Activated naive CD8-positive, alpha-beta T cell treated with anti-CD3 and anti-CD28 coated beads, Interleukin-2, amount 10 ng/mL, durations not matched to agents 7 days and 5 days (primary cell): ENCODE measurements at regions not wholly inside any gene's neighbourhood (a gene's known extent, or its start where the extent isn't known, plus 50 kb on each side); places are given as distances from the start of the nearest gene placed in this dataset.

ENCODE experiments used
- ATAC-seq: fragments of 150-1000 bp; cut with Tn5 transposase; one replicate; pipeline ENCODE4 v1.10.0; 2021; ENCODE audit warnings: low read depth, moderate library complexity
- POLR2A ChIA-PET: fragments of 350-600 bp; sonication (Branson Sonifier 250); formaldehyde crosslinking; loops from one replicate; lab custom pipeline; 2021; ENCODE audit warnings: antibody characterized with exemption; lab: Charles Lee
- DNase-seq: peaks from one replicate; pipeline ENCODE4 v3.0.0; 2021
- H3K27ac Mint-ChIP-seq: one replicate; pipeline ENCODE4 v1.8.0; 2022; ENCODE audit warnings: mild to moderate bottlenecking, mixed read lengths
- H3K27me3 Mint-ChIP-seq: one replicate; pipeline ENCODE4 v1.8.0; 2022; ENCODE audit warnings: mild to moderate bottlenecking, moderate library complexity, mixed read lengths
- H3K36me3 Mint-ChIP-seq: one replicate; pipeline ENCODE4 v1.8.0; 2021; ENCODE audit warnings: mild to moderate bottlenecking, mixed read lengths
- H3K4me1 Mint-ChIP-seq: one replicate; pipeline ENCODE4 v1.8.0; 2021; ENCODE audit warnings: mixed read lengths
- H3K4me3 Mint-ChIP-seq: one replicate; pipeline ENCODE4 v1.8.0; 2022; ENCODE audit warnings: mild to moderate bottlenecking, moderate library complexity, mixed read lengths
- H3K9me3 Mint-ChIP-seq: one replicate; pipeline ENCODE4 v1.8.0; 2021; ENCODE audit warnings: mixed read lengths

DNA sequence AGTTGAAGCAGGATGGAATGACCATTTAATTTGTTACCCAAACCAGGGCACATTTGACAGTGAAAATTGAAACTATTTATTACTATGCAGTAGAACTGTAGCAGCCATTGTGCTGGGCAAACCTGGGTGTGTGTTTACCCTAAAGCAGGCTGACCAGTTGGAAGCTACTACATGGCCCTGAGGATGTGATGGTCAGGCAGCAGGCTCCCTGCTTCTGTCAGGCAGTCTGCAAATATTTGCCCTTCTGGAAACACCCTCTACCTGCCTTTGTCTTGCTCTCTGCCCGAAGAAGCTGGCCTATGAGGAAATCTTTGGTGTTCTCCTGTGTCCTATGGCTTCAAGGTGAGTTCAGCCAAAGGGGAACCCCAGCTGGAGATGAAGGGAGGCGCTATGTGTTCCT lies 600.1 kb upstream of the KIRREL3 start:
- Mint-ChIP-seq H3K27me3 (no peaks in the 10 kb centered on the region), H3K36me3 (no peaks in the 10 kb centered on the region), H3K27ac (no peak overlapping the region), H3K4me3 (no peak overlapping the region), H3K4me1 (no peaks in the 10 kb centered on the region), H3K9me3 (no peaks in the 10 kb centered on the region)
- no peak for DNase-seq
- ATAC-seq = no peak
- POLR2A ChIA-PET = no interaction called here

DNA sequence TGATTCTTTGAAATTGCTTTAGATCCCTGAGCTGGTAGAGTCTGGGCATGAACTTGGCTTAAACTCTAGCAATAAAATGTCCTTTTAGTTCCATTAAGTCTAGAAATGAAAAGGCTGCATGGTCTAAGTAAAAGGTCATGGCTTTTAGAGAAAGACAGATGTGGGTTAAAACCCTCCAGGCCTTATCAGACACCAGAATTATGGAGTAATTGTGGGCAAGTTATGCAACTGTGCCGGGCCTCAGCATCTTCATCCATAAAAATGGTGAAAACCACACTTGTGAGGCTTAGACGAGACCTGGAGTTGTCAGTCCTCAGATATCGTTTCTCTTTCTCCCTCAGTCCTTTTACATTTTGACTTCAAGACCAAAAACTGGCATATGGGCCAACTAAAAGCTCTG lies 597.9 kb upstream of the KIRREL3 start:
- H3K27ac Mint-ChIP-seq = no peak overlapping the region
- no peaks in the 10 kb centered on the region for H3K4me1 Mint-ChIP-seq
- no peaks in the 10 kb centered on the region for H3K27me3 Mint-ChIP-seq
- no peaks in the 10 kb centered on the region for H3K36me3 Mint-ChIP-seq
- ATAC-seq (no peak), DNase-seq (no peak)
- H3K4me3 Mint-ChIP-seq = no peak overlapping the region
- POLR2A ChIA-PET = no interaction called here
- H3K9me3 Mint-ChIP-seq = no peaks in the 10 kb centered on the region

DNA sequence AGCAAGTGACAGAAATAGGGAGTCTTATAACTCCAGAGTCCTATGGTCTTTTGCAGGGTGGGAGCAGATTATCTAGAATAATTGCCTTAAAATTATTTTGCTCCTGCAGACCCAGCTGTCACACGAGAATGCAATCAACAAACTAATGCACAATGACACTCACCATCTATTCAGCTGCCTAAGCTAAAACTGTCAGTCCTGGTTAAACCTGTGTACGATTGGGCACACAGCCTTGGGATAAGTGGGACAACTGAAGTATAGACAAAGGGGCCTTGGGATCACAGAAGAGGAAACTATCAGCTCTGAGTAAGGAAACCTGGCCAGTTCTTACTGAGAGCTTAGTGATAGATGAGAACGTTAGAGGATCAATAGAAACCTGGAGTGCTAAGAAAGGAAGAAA lies 595.9 kb upstream of the KIRREL3 start:
- no peaks in the 10 kb centered on the region for H3K9me3 Mint-ChIP-seq
- H3K4me3 Mint-ChIP-seq = no peak overlapping the region
- POLR2A ChIA-PET = no interaction called here
- no peaks in the 10 kb centered on the region for H3K36me3 Mint-ChIP-seq
- ATAC-seq (no peak), DNase-seq (no peak)
- H3K27me3 Mint-ChIP-seq = no peaks in the 10 kb centered on the region
- no peak overlapping the region for H3K27ac Mint-ChIP-seq
- H3K4me1 Mint-ChIP-seq = no peaks in the 10 kb centered on the region

DNA sequence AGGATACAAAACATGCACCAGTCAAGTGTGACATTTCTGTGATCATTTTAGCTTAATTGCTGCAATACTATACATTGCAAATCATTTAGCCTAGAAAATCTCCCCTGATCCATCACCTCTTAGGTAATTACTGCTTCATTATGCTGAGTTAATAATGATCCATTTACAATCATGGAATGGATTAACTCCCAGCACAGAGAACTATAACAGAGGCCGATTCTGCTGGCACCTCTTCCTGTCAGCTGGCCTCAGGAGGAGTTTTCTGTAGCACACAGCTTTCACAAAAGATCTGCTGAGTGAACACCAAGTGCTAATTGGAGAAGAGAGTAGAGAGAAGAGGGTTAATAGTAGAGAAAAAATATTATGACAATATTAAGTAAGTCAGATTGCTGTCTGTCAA lies 591.8 kb upstream of the KIRREL3 start:
- Mint-ChIP-seq H3K36me3 (no peaks in the 10 kb centered on the region), H3K27ac (no peak overlapping the region), H3K9me3 (no peaks in the 10 kb centered on the region), H3K4me3 (no peak overlapping the region), H3K4me1 (no peaks in the 10 kb centered on the region), H3K27me3 (peaks cover 3% of the 10 kb centered on the region)
- DNase-seq (no peak), ATAC-seq (no peak)
- POLR2A ChIA-PET = no interaction called here

DNA sequence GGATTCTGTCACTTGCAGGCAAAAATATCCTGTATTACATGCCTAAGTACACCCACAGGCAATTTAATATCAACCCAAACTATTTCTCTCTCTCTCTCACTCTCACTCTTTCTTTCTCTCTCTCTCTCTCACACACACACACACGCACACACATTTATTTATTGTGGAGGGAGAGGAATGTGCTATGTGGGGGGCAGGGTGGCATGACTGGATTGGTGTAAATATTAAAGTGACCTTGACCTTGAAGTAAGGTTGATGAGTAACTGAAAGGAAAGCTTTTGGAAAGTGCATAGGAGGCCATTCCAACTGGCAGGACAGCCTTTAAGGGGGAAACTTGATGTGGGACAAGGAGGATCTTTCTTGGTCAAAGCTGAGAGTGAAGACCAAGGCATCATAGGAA lies 589.7 kb upstream of the KIRREL3 start:
- no peak overlapping the region for H3K4me3 Mint-ChIP-seq
- H3K27me3 Mint-ChIP-seq = peaks cover 3% of the 10 kb centered on the region
- DNase-seq = no peak
- no peaks in the 10 kb centered on the region for H3K36me3 Mint-ChIP-seq
- H3K4me1 Mint-ChIP-seq = no peaks in the 10 kb centered on the region
- no peaks in the 10 kb centered on the region for H3K9me3 Mint-ChIP-seq
- POLR2A ChIA-PET = no interaction called here
- no peak for ATAC-seq
- H3K27ac Mint-ChIP-seq = no peak overlapping the region

DNA sequence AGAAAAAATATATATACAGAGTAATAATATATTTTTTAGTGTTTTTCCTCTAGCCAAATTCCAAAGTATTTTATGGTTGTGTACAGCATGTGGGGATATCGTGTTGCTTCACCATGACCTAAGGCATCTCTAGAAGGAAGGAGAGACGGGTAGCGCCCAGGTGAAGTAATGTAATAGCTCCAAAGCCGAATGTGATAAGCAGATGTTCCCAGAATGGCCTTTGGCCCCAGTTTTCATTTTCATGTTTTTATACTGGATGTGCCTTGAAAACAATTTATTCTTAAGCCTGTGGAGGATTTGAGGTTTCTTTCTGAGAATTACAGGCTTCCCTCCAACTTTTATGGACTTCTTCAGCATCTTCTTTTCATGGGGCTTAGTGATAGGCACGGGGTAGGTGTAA lies 587.9 kb upstream of the KIRREL3 start:
- ATAC-seq = no peak
- Mint-ChIP-seq H3K4me1 (no peaks in the 10 kb centered on the region), H3K9me3 (no peaks in the 10 kb centered on the region), H3K27me3 (peaks cover 3% of the 10 kb centered on the region), H3K4me3 (no peak overlapping the region), H3K27ac (no peak overlapping the region), H3K36me3 (no peaks in the 10 kb centered on the region)
- DNase-seq = no peak
- POLR2A ChIA-PET = no interaction called here

DNA sequence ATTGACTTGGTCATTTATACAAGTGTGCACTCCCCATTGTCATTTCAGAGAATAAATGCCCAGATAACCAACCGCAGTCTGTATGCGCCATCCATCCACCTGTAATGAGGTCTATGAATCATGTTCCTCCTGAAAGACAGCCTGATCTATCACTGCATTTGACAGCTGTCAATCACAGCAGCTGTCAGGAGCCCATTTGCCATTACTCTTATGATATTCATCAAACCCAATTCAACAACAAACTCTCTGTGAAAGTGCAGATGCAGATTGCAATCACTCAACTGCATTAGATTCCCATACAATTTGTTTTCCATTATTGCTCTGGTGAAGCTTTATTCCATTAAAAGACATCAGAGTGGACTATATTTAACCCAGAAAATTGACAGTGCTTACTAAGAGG lies 586.9 kb upstream of the KIRREL3 start:
- Mint-ChIP-seq H3K27me3 (peaks cover 3% of the 10 kb centered on the region), H3K9me3 (peaks cover 1% of the 10 kb centered on the region), H3K27ac (no peak overlapping the region), H3K4me1 (no peaks in the 10 kb centered on the region), H3K36me3 (no peaks in the 10 kb centered on the region), H3K4me3 (no peak overlapping the region)
- POLR2A ChIA-PET = no interaction called here
- DNase-seq = no peak
- ATAC-seq = no peak

DNA sequence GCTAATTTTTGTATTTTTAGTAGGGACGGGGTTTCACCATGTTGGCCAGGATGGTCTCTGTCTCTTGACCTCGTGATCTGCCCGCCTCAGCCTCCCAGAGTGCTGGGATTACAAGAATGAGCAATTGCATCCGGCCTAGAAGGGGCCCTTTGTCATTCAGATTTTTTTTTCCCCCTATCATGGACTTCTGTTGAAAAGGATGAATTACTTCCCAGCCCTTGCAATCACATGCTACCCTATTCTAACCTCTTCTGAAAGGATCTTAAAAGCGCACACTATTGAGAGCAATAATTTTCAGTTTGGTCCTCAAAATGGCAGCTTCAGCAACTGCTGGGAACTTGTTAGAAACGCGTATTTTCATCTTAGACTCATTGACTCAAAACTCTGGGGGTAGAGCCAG lies 575.6 kb upstream of the KIRREL3 start:
- Mint-ChIP-seq H3K4me1 (no peaks in the 10 kb centered on the region), H3K36me3 (no peaks in the 10 kb centered on the region), H3K4me3 (no peak overlapping the region), H3K27ac (no peak overlapping the region), H3K27me3 (no peaks in the 10 kb centered on the region), H3K9me3 (no peaks in the 10 kb centered on the region)
- DNase-seq (no peak), ATAC-seq (no peak)
- POLR2A ChIA-PET = no interaction called here

DNA sequence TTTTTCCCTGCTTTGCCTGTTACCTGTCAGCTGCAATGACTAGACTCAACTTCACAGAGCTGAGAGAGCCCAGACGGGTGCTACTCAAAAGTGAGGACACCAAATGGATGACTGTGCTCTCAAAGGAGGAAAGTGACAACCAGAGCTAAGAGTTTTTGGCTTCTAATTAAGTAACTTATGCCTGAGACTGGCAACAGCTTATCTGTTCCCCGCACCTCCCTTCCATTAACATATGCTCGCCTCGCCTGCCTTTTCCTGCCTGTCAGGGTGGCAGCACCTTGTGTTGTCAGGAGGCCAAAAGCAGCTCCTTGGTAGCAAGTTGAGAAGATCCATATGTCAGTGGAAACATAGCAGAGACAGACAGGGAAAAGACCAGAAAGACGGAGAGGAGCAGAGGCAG lies 573.9 kb upstream of the KIRREL3 start:
- DNase-seq (no peak), ATAC-seq (no peak)
- Mint-ChIP-seq H3K4me1 (no peaks in the 10 kb centered on the region), H3K4me3 (no peak overlapping the region), H3K27me3 (no peaks in the 10 kb centered on the region), H3K36me3 (no peaks in the 10 kb centered on the region), H3K9me3 (no peaks in the 10 kb centered on the region), H3K27ac (no peak overlapping the region)
- POLR2A ChIA-PET = no interaction called here

DNA sequence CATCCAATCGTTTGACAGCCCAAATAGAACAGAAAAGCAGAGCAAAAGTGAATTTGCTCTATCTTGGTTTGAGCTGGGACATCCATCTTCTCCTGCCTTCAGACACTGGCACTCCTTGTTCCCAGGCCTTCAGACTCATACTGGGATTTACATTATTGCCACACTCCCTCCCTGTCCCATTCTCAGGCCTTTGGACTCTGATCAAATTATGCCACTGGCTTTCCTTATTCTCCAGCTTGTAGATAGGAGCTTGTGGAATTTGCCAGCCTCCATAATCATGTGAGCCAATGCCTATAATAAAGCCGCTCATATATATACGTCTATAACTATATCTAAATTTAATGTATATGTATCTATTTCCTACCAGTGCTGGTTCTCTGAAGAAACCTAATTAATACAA lies 568.3 kb upstream of the KIRREL3 start:
- Mint-ChIP-seq H3K27me3 (no peaks in the 10 kb centered on the region), H3K4me3 (no peak overlapping the region), H3K27ac (no peak overlapping the region), H3K9me3 (no peaks in the 10 kb centered on the region), H3K36me3 (no peaks in the 10 kb centered on the region), H3K4me1 (no peaks in the 10 kb centered on the region)
- POLR2A ChIA-PET = no interaction called here
- DNase-seq = no peak
- ATAC-seq = no peak

DNA sequence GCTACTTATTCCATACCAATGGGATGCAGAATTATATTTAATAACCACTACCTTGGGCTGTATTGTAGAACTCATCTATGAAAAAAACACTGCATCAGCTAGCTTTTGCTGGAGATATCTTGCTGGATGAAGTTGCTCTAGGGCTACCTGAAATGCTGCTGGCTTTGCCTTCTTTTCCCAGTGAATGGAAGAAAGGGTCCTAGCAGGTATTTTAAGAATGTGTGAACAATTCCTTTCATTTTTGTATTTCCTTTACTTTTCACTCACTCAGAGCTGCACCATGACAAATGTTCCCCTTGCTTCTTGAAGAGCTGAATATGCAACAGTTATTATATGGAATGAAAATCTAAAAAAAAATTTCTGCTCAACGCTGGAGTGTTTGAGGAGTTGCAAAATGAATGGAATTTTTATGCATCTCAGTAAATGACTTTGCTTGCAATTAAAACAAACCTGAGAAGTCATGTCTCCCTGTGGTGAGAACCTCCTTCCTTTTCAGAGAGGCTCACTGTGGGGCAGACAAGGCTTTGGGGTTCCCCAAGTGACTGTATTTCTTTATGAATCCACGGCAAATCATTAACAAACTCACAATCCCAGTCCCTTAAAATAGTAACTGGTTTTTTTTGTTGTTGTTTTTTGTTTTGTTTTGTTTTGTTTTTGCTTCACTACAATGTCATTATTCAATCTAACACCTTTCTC lies 566.8 kb upstream of the KIRREL3 start:
- Mint-ChIP-seq H3K27ac (no peak overlapping the region), H3K4me3 (no peak overlapping the region), H3K4me1 (no peaks in the 10 kb centered on the region), H3K9me3 (no peaks in the 10 kb centered on the region), H3K27me3 (no peaks in the 10 kb centered on the region), H3K36me3 (no peaks in the 10 kb centered on the region)
- ATAC-seq (no peak), DNase-seq (no peak)
- POLR2A ChIA-PET = no interaction called here

DNA sequence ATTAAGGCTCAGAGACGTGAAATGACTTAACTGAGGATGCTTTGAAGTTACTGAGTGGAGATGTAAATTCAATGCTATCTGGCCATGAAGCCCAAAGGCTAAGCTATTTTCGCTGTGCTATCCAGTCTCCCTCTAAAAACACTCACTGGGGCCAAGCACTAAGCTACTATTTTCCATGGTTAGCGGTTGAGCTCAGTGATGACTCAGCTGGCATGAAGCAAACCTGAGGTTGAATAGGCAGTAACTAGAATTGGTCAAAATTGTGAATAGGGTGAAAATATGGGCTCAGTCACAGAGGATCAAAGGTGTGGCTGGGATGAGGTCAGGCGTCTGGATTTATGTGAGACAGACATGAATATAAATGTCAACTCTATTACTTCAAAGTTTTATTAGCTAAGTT lies 564.2 kb upstream of the KIRREL3 start:
- Mint-ChIP-seq H3K36me3 (no peaks in the 10 kb centered on the region), H3K9me3 (no peaks in the 10 kb centered on the region), H3K27ac (no peak overlapping the region), H3K27me3 (no peaks in the 10 kb centered on the region), H3K4me3 (no peak overlapping the region), H3K4me1 (no peaks in the 10 kb centered on the region)
- ATAC-seq (no peak), DNase-seq (no peak)
- POLR2A ChIA-PET = no interaction called here

DNA sequence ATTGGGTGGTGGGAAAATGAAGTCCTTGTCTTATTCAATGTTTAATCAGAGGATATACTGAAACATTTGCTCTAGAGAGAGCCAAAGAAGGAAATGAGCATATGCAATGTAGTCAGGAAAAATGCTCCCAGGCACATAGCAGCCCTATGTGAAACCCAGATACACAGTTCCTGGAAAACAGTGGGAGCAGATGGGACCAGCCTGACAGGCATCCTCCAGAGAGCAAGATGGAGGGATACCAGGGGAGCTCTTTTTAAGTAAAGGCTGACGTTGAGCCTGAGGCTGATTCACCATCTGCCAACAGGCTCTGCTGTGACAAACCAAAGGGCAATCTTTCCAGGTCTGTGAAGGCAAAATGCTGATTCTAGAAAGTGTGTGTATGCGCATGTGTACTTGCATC lies 559.4 kb upstream of the KIRREL3 start:
- H3K27ac Mint-ChIP-seq = no peak overlapping the region
- H3K9me3 Mint-ChIP-seq = no peaks in the 10 kb centered on the region
- POLR2A ChIA-PET = no interaction called here
- no peaks in the 10 kb centered on the region for H3K27me3 Mint-ChIP-seq
- no peak for DNase-seq
- H3K4me1 Mint-ChIP-seq = no peaks in the 10 kb centered on the region
- no peak overlapping the region for H3K4me3 Mint-ChIP-seq
- no peaks in the 10 kb centered on the region for H3K36me3 Mint-ChIP-seq
- ATAC-seq = no peak

DNA sequence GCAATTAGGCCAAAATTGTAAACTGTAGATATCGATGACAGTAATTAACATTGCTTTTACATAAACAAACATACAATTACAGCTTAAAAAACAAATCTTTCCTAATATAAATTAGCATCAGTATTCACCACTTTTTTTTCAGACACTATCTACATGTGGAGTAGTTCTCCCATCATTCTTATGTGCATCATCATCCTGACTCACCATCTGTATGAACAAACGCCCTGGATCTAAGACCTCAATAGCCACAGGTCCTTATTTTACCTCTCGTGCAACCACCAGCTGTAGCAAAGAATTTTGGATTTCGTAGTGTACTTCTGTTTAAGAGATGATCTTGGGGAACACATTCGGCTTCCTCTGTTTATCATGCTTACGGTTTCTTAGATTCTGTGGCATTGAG lies 551.9 kb upstream of the KIRREL3 start:
- Mint-ChIP-seq H3K4me3 (no peak overlapping the region), H3K4me1 (no peaks in the 10 kb centered on the region)
- POLR2A ChIA-PET = no interaction called here

DNA sequence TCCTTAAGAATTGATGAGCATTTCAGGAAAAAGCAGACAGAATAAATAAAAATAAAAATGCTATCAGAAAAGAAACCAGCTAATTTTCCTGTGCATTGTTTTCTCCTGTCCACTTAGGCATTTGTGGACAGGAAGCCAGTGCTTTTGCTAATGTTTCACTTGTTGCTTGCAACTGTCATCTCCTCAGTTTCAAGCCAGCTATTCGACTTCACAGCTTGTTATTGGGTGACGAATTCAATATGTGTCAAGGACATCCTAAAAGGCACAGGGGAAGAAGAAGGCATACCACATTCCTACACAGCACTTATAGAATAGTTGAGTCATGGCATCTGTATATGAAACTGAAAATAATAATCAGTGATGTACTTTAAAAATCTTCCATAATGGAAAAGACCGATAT lies 530.6 kb upstream of the KIRREL3 start:
- Mint-ChIP-seq H3K9me3 (peaks cover 3% of the 10 kb centered on the region), H3K27me3 (no peaks in the 10 kb centered on the region), H3K4me1 (no peaks in the 10 kb centered on the region), H3K27ac (no peak overlapping the region), H3K4me3 (no peak overlapping the region), H3K36me3 (no peaks in the 10 kb centered on the region)
- POLR2A ChIA-PET = no interaction called here
- DNase-seq = no peak
- ATAC-seq = no peak

More for the DNA sequence above, 551.9 kb upstream of the KIRREL3 start:
- Mint-ChIP-seq H3K27me3 (peaks cover 2% of the 10 kb centered on the region), H3K27ac (no peak overlapping the region), H3K36me3 (no peaks in the 10 kb centered on the region), H3K9me3 (no peaks in the 10 kb centered on the region)
- no peak for DNase-seq
- no peak for ATAC-seq
